ENCODE measurements at regions not wholly inside any gene's neighbourhood (a gene's known extent, or its start where the extent isn't known, plus 50 kb on each side); places are given as distances from the start of the nearest gene placed in this dataset.

GRCh38 chr6:80728101-80728750 is 621.8 kb downstream of the BCKDHB start:
- POLR2A ChIA-PET: no interaction called here

GRCh38 chr6:80725156-80725930 is 618.9 kb downstream of the BCKDHB start:
- no peaks in the 10 kb centered on the region for H3K27me3 Mint-ChIP-seq
- H3K27ac Mint-ChIP-seq: no peak overlapping the region
- CTCF ChIA-PET: no interaction called here
- no peaks in the 10 kb centered on the region for H3K36me3 Mint-ChIP-seq (ENCODE audit: low read depth)
- no peaks in the 10 kb centered on the region for H3K9me3 Mint-ChIP-seq
- H3K4me3 Mint-ChIP-seq: no peak overlapping the region
- POLR2A ChIA-PET: no interaction called here
- no peak for DNase-seq
- no peaks in the 10 kb centered on the region for H3K4me1 Mint-ChIP-seq

More at GRCh38 chr6:80728101-80728750, 621.8 kb downstream of the BCKDHB start:
- no peaks in the 10 kb centered on the region for H3K27me3 Mint-ChIP-seq
- H3K27ac Mint-ChIP-seq: no peak overlapping the region
- H3K4me1 Mint-ChIP-seq: no peaks in the 10 kb centered on the region
- H3K9me3 Mint-ChIP-seq: no peaks in the 10 kb centered on the region
- no peak overlapping the region for H3K4me3 Mint-ChIP-seq
- no peak for DNase-seq
- H3K36me3 Mint-ChIP-seq (ENCODE audit: low read depth): no peaks in the 10 kb centered on the region
- CTCF ChIA-PET: no interaction called here

GRCh38 chr6:80720824-80721223 is 614.4 kb downstream of the BCKDHB start:
- Mint-ChIP-seq H3K27me3 (no peaks in the 10 kb centered on the region), H3K4me1 (no peaks in the 10 kb centered on the region), H3K4me3 (no peak overlapping the region), H3K9me3 (no peaks in the 10 kb centered on the region), H3K27ac (no peak overlapping the region), H3K36me3 (ENCODE audit: low read depth) (no peaks in the 10 kb centered on the region)
- POLR2A ChIA-PET: no interaction called here
- CTCF ChIA-PET: interaction anchor here (1.3 kb wide), 1 partner anchor 9 kb away, joined by 4 read pairs; no protein-coding TSS in a partner anchor
- no peak for DNase-seq

- no peaks in the 10 kb centered on the region for H3K36me3 Mint-ChIP-seq (ENCODE audit: low read depth)
- no peak overlapping the region for H3K27ac Mint-ChIP-seq
- no peaks in the 10 kb centered on the region for H3K4me1 Mint-ChIP-seq
- H3K4me3 Mint-ChIP-seq: no peak overlapping the region
- H3K27me3 Mint-ChIP-seq: no peaks in the 10 kb centered on the region
- ChIA-PET CTCF (no interaction called here), POLR2A (no interaction called here)
- no peak for DNase-seq
- H3K9me3 Mint-ChIP-seq: no peaks in the 10 kb centered on the region
These were observed 608.0 kb downstream of the BCKDHB start for GRCh38 chr6:80714513-80714912.

- ChIA-PET POLR2A (no interaction called here), CTCF (no interaction called here)
- Mint-ChIP-seq H3K27me3 (no peaks in the 10 kb centered on the region), H3K9me3 (peaks cover 8% of the 10 kb centered on the region), H3K4me1 (no peaks in the 10 kb centered on the region), H3K27ac (no peak overlapping the region), H3K36me3 (ENCODE audit: low read depth) (no peaks in the 10 kb centered on the region), H3K4me3 (no peak overlapping the region)
- DNase-seq: no peak
These were observed 592.0 kb downstream of the BCKDHB start for GRCh38 chr6:80698459-80698858.

GRCh38 chr6:80696268-80696667 is 589.8 kb downstream of the BCKDHB start:
- Mint-ChIP-seq H3K4me1 (no peaks in the 10 kb centered on the region), H3K27me3 (no peaks in the 10 kb centered on the region), H3K9me3 (peaks cover 2% of the 10 kb centered on the region), H3K27ac (no peak overlapping the region), H3K4me3 (no peak overlapping the region), H3K36me3 (ENCODE audit: low read depth) (no peaks in the 10 kb centered on the region)
- POLR2A ChIA-PET: no interaction called here
- DNase-seq: no peak
- CTCF ChIA-PET: no interaction called here

- POLR2A ChIA-PET: no interaction called here
- H3K4me1 Mint-ChIP-seq: no peaks in the 10 kb centered on the region
- H3K27ac Mint-ChIP-seq: no peak overlapping the region
- no peaks in the 10 kb centered on the region for H3K27me3 Mint-ChIP-seq
- no peak for DNase-seq
- CTCF ChIA-PET: no interaction called here
- peaks cover 9% of the 10 kb centered on the region for H3K9me3 Mint-ChIP-seq
- no peak overlapping the region for H3K4me3 Mint-ChIP-seq
- no peaks in the 10 kb centered on the region for H3K36me3 Mint-ChIP-seq (ENCODE audit: low read depth)
These were observed 584.2 kb downstream of the BCKDHB start for GRCh38 chr6:80690551-80691131.

GRCh38 chr6:80689716-80690395 is 583.4 kb downstream of the BCKDHB start:
- Mint-ChIP-seq H3K9me3 (peaks cover 9% of the 10 kb centered on the region), H3K36me3 (ENCODE audit: low read depth) (no peaks in the 10 kb centered on the region), H3K27ac (no peak overlapping the region), H3K4me3 (no peak overlapping the region), H3K4me1 (no peaks in the 10 kb centered on the region), H3K27me3 (no peaks in the 10 kb centered on the region)
- POLR2A ChIA-PET: no interaction called here
- CTCF ChIA-PET: no interaction called here
- no peak for DNase-seq

GRCh38 chr6:80679992-80680391 is 573.5 kb downstream of the BCKDHB start:
- H3K4me1 Mint-ChIP-seq: no peaks in the 10 kb centered on the region
- no peak overlapping the region for H3K27ac Mint-ChIP-seq
- peaks cover 7% of the 10 kb centered on the region for H3K9me3 Mint-ChIP-seq
- no peak overlapping the region for H3K4me3 Mint-ChIP-seq
- no peak for DNase-seq
- POLR2A ChIA-PET: no interaction called here
- no peaks in the 10 kb centered on the region for H3K36me3 Mint-ChIP-seq (ENCODE audit: low read depth)
- no peaks in the 10 kb centered on the region for H3K27me3 Mint-ChIP-seq
- CTCF ChIA-PET: no interaction called here

GRCh38 chr6:80676386-80676785 is 569.9 kb downstream of the BCKDHB start:
- no peak overlapping the region for H3K4me3 Mint-ChIP-seq
- H3K27me3 Mint-ChIP-seq: no peaks in the 10 kb centered on the region
- no peak overlapping the region for H3K27ac Mint-ChIP-seq
- H3K4me1 Mint-ChIP-seq: no peaks in the 10 kb centered on the region
- ChIA-PET CTCF (no interaction called here), POLR2A (no interaction called here)
- peaks cover 2% of the 10 kb centered on the region for H3K9me3 Mint-ChIP-seq
- DNase-seq: no peak
- no peaks in the 10 kb centered on the region for H3K36me3 Mint-ChIP-seq (ENCODE audit: low read depth)

- H3K27ac Mint-ChIP-seq: no peak overlapping the region
- H3K9me3 Mint-ChIP-seq: peaks cover 1% of the 10 kb centered on the region
- DNase-seq: no peak
- H3K27me3 Mint-ChIP-seq: no peaks in the 10 kb centered on the region
- CTCF ChIA-PET: no interaction called here
- no peaks in the 10 kb centered on the region for H3K4me1 Mint-ChIP-seq
- POLR2A ChIA-PET: no interaction called here
- no peak overlapping the region for H3K4me3 Mint-ChIP-seq
- no peaks in the 10 kb centered on the region for H3K36me3 Mint-ChIP-seq (ENCODE audit: low read depth)
These were observed 568.2 kb downstream of the BCKDHB start for GRCh38 chr6:80674669-80675068.

- POLR2A ChIA-PET: no interaction called here
These were observed 566.9 kb downstream of the BCKDHB start for GRCh38 chr6:80673367-80673766.

GRCh38 chr6:80667006-80667405 is 560.5 kb downstream of the BCKDHB start:
- H3K27me3 Mint-ChIP-seq: no peaks in the 10 kb centered on the region
- no peak for DNase-seq
- no peak overlapping the region for H3K27ac Mint-ChIP-seq
- no peaks in the 10 kb centered on the region for H3K4me1 Mint-ChIP-seq
- ChIA-PET CTCF (no interaction called here), POLR2A (no interaction called here)
- no peak overlapping the region for H3K4me3 Mint-ChIP-seq
- H3K36me3 Mint-ChIP-seq (ENCODE audit: low read depth): no peaks in the 10 kb centered on the region
- peaks cover 3% of the 10 kb centered on the region for H3K9me3 Mint-ChIP-seq

More at GRCh38 chr6:80673367-80673766, 566.9 kb downstream of the BCKDHB start:
- H3K27me3 Mint-ChIP-seq: no peaks in the 10 kb centered on the region
- no peak overlapping the region for H3K4me3 Mint-ChIP-seq
- no peak for DNase-seq
- no peak overlapping the region for H3K27ac Mint-ChIP-seq
- CTCF ChIA-PET: no interaction called here
- H3K36me3 Mint-ChIP-seq (ENCODE audit: low read depth): no peaks in the 10 kb centered on the region
- peaks cover 3% of the 10 kb centered on the region for H3K9me3 Mint-ChIP-seq
- no peaks in the 10 kb centered on the region for H3K4me1 Mint-ChIP-seq
